ENCODE measurements at regions not wholly inside any gene's neighbourhood (a gene's known extent, or its start where the extent isn't known, plus 50 kb on each side); places are given as distances from the start of the nearest gene placed in this dataset.

GRCh38 chr10:31098046-31098445 is 66.4 kb upstream of the ZNF438 start:
- TF ChIP-seq EZH2phosphoT487 (IDR thresholded peaks at IDR 0.05; ENCODE audit: unreplicated experiment) (no peak), POLR2AphosphoS5 (IDR thresholded peaks at IDR 0.05; ENCODE audit: low read depth) (no peak), CTCF (conservative IDR thresholded peaks at IDR 0.05; ENCODE audit: low read depth in 2 of 2) (no peak), EZH2 (IDR thresholded peaks at IDR 0.05; ENCODE audit: low read depth, unreplicated experiment) (no peak)
